ENCODE measurements at regions not wholly inside any gene's neighbourhood (a gene's known extent, or its start where the extent isn't known, plus 50 kb on each side); places are given as distances from the start of the nearest gene placed in this dataset.
A peak's percentile ranks its signal among the peaks of the same experiment; 100 is the strongest.

DNA sequence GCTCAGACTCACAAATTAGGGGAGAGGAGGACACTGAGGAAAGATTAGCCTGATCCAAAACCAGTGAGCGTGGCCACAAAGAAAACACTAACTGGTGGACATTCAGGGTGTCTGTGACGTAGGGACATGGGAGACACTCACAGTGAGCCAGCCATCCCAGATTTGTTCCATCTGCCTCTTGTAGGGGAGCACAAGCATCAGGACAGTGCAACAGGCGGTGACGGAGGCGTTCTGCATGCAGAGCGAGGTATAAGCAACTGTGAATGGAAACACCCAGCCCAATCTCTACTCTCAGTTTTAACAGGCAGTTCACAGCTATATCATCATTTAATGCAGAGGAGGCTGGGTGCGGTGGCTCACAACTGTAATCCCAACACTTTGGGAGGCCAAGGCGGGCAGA is 52.8 kb upstream of the TOMM7 start:
- no peaks in the 10 kb centered on the region for H4K20me1 ChIP-seq (replicated peaks; ENCODE audit: insufficient read depth)
- no peaks in the 10 kb centered on the region for H3K79me2 ChIP-seq (replicated peaks; ENCODE audit: insufficient read depth)
- H2AFZ ChIP-seq = peak overlapping the region; percentile 76; the same call in 1 of the 2 replicates
- Mint-ChIP-seq H3K4me1 (peaks cover 11% of the 10 kb centered on the region; the same call in 2 of the 3 replicates), H3K9me3 (peaks cover 10% of the 10 kb centered on the region; the same call in 2 of the 3 replicates), H3K27ac (no peak overlapping the region), H3K4me3 (no peak overlapping the region), H3K36me3 (ENCODE audit: low read depth) (0 out of 3 replicates have a peak, but pooled peaks cover 3% of the 10 kb centered on the region), H3K27me3 (ENCODE audit: insufficient read depth, low read depth, poor library complexity) (peaks cover 6% of the 10 kb centered on the region)
- H3K4me1 ChIP-seq (ENCODE audit: insufficient read depth) = no peaks in the 10 kb centered on the region
- no peak for DNase-seq (ENCODE audit: low spot score)
- no peaks in the 10 kb centered on the region for H3K27me3 ChIP-seq (ENCODE audit: insufficient read depth)
- H3K4me2 ChIP-seq = no peak overlapping the region
- ATAC-seq = no peak
- H3K27ac ChIP-seq (ENCODE audit: low read depth) = no peak overlapping the region
- H3K9me2 ChIP-seq (ENCODE audit: insufficient read depth) = 0 out of 2 replicates have a peak, but pooled peaks cover 3% of the 10 kb centered on the region
- H3K4me3 ChIP-seq = no peak overlapping the region
- no peaks in the 10 kb centered on the region for H3F3A ChIP-seq (replicated peaks; ENCODE audit: low read depth)
- no peaks in the 10 kb centered on the region for H3K36me3 ChIP-seq (ENCODE audit: insufficient read depth)
- no peak for TF ChIP-seq ZNF331 (CRISPR knock-in tag; IDR thresholded peaks at IDR 0.05; ENCODE audit: low read depth)
- TF ChIP-seq, protein P1, sequence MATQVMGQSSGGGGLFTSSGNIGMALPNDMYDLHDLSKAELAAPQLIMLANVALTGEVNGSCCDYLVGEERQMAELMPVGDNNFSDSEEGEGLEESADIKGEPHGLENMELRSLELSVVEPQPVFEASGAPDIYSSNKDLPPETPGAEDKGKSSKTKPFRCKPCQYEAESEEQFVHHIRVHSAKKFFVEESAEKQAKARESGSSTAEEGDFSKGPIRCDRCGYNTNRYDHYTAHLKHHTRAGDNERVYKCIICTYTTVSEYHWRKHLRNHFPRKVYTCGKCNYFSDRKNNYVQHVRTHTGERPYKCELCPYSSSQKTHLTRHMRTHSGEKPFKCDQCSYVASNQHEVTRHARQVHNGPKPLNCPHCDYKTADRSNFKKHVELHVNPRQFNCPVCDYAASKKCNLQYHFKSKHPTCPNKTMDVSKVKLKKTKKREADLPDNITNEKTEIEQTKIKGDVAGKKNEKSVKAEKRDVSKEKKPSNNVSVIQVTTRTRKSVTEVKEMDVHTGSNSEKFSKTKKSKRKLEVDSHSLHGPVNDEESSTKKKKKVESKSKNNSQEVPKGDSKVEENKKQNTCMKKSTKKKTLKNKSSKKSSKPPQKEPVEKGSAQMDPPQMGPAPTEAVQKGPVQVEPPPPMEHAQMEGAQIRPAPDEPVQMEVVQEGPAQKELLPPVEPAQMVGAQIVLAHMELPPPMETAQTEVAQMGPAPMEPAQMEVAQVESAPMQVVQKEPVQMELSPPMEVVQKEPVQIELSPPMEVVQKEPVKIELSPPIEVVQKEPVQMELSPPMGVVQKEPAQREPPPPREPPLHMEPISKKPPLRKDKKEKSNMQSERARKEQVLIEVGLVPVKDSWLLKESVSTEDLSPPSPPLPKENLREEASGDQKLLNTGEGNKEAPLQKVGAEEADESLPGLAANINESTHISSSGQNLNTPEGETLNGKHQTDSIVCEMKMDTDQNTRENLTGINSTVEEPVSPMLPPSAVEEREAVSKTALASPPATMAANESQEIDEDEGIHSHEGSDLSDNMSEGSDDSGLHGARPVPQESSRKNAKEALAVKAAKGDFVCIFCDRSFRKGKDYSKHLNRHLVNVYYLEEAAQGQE (IDR thresholded peaks at IDR 0.05; ENCODE audit: unreplicated experiment) = no peak
- TF ChIP-seq, protein P2, sequence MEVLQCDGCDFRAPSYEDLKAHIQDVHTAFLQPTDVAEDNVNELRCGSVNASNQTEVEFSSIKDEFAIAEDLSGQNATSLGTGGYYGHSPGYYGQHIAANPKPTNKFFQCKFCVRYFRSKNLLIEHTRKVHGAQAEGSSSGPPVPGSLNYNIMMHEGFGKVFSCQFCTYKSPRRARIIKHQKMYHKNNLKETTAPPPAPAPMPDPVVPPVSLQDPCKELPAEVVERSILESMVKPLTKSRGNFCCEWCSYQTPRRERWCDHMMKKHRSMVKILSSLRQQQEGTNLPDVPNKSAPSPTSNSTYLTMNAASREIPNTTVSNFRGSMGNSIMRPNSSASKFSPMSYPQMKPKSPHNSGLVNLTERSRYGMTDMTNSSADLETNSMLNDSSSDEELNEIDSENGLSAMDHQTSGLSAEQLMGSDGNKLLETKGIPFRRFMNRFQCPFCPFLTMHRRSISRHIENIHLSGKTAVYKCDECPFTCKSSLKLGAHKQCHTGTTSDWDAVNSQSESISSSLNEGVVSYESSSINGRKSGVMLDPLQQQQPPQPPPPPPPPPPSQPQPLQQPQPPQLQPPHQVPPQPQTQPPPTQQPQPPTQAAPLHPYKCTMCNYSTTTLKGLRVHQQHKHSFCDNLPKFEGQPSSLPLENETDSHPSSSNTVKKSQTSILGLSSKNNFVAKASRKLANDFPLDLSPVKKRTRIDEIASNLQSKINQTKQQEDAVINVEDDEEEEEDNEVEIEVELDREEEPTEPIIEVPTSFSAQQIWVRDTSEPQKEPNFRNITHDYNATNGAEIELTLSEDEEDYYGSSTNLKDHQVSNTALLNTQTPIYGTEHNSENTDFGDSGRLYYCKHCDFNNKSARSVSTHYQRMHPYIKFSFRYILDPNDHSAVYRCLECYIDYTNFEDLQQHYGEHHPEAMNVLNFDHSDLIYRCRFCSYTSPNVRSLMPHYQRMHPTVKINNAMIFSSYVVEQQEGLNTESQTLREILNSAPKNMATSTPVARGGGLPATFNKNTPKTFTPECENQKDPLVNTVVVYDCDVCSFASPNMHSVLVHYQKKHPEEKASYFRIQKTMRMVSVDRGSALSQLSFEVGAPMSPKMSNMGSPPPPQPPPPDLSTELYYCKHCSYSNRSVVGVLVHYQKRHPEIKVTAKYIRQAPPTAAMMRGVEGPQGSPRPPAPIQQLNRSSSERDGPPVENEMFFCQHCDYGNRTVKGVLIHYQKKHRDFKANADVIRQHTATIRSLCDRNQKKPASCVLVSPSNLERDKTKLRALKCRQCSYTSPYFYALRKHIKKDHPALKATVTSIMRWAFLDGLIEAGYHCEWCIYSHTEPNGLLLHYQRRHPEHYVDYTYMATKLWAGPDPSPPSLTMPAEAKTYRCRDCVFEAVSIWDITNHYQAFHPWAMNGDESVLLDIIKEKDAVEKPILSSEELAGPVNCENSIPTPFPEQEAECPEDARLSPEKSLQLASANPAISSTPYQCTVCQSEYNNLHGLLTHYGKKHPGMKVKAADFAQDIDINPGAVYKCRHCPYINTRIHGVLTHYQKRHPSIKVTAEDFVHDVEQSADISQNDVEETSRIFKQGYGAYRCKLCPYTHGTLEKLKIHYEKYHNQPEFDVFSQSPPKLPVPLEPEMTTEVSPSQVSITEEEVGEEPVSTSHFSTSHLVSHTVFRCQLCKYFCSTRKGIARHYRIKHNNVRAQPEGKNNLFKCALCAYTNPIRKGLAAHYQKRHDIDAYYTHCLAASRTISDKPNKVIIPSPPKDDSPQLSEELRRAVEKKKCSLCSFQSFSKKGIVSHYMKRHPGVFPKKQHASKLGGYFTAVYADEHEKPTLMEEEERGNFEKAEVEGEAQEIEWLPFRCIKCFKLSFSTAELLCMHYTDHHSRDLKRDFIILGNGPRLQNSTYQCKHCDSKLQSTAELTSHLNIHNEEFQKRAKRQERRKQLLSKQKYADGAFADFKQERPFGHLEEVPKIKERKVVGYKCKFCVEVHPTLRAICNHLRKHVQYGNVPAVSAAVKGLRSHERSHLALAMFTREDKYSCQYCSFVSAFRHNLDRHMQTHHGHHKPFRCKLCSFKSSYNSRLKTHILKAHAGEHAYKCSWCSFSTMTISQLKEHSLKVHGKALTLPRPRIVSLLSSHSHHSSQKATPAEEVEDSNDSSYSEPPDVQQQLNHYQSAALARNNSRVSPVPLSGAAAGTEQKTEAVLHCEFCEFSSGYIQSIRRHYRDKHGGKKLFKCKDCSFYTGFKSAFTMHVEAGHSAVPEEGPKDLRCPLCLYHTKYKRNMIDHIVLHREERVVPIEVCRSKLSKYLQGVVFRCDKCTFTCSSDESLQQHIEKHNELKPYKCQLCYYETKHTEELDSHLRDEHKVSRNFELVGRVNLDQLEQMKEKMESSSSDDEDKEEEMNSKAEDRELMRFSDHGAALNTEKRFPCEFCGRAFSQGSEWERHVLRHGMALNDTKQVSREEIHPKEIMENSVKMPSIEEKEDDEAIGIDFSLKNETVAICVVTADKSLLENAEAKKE (CRISPR knock-in tag; IDR thresholded peaks at IDR 0.05) = no peak
- TF ChIP-seq JUNB (IDR thresholded peaks at IDR 0.05; ENCODE audit: unreplicated experiment) = no peak
- no peak for TF ChIP-seq NANOG (IDR thresholded peaks at IDR 0.05; ENCODE audit: borderline replicate concordance)
- no peak for TF ChIP-seq STAT1 (IDR thresholded peaks at IDR 0.05; ENCODE audit: unreplicated experiment)
- no peak for TF ChIP-seq ZNF114 (CRISPR knock-in tag; IDR thresholded peaks at IDR 0.05)
- no peak for TF ChIP-seq EZH2 (IDR thresholded peaks at IDR 0.05; ENCODE audit: low read depth, unreplicated experiment)
